HG02885 (cell line): ENCODE measurements at regions not wholly inside any gene's neighbourhood (a gene's known extent, or its start where the extent isn't known, plus 50 kb on each side); places are given as distances from the start of the nearest gene placed in this dataset.
"Not testable (repeated sequence)": the region's sequence is repeated elsewhere in the genome, so short reads cannot be mapped to it uniquely, and the experiment has no call there.

Experiments
- ATAC-seq: cut with Tn5 transposase; IDR thresholded peaks from one replicate; pipeline ENCODE4 v1.9.1; 2021; ENCODE audit warnings: mild to moderate bottlenecking; ENCODE audit not compliant: unreplicated experiment, poor library complexity

DNA sequence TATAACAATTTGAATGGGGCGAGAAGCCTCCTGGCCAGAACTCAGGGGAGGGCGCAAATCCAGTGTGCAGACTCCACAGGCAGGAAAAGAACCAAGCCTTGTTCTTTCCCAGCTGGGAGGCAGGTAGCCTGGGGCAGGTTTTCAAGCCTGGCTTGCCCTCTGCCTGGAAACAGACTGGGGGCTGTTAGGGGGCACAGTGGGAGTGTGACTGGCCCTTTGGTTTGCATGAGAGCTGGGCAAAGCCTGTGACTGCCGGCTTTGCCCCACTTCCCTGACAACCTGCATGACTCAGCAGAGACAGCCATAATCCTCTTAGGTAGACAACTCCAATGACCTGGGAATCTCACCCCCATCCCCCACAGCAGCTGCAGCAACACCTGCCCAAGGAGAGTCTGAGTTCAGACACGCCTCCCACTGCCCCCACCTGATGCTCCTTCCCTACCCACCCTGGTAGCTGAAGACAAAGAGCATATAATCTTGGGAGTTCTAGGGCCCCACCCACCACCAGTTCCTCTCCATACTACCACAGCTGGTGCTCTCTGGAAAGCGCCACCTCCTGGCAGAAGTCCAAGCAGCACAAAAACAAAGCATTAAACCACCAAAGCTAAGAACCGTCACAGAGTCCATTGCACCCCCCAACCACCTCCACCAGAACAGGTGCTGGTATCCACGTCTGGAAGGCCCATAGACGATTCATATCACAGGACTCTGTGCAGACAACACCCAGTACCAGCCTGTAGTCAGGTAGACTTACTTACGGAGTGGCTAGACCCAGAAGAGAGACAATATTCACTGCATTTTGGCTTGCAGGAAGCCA is 402.5 kb downstream of the STK39 start:
- ATAC-seq, result no peak

DNA sequence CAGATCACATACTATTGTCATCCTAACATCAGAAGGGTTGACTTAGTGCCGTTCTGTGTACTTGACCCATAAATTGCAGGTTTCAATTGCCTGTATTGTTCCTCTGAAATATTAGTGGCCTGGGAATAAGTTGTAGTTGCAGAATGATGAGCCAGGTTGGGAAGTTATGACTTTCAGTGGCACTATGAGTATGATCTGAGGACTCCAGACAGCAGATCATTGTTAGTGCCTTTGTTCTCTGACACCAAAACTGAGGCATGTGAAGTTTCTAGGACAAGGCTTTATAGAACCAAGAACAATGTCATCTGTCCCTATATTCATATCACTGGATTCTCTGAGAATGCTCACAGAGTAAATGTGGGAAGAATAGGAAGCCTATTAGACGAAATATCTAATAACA is 403.7 kb downstream of the STK39 start:
- ATAC-seq, result no peak

DNA sequence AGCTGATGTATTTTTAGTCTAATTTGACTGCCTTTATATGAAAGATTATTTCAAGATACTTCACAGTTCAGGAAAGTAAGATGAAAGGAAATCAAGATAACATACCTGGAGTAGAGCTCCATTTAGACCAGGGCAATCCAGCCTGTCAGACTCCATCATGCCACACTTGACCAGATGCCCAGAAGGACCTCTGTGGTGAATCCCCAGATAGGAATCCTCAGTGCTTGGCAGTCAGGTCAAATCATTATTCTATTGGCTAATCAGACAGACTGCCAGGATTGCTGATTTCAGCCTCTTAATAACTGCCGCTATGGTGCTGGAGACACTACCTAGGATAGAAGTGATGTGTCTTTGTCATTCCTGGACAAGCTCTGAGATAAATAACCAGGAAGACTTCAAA is 404.2 kb downstream of the STK39 start:
- ATAC-seq, result no peak

DNA sequence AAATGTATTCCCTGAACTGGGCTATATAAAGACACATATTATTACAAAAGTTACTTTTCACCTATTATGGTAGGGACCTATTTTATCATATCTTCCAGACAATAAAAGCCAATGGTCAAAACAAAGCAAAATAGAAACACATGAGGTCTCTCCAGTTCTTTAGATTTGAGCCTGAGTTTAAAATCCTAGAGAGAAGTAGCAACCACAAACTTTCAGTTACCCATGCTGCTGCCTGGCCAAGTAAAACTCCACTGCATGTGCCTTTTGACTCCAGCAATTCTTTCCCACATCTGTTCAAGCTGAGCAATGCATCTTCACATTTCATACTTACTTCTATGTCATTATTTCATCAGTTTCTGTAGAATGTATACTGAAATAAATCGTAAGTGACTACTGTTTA is 405.3 kb downstream of the STK39 start:
- no peak for ATAC-seq

DNA sequence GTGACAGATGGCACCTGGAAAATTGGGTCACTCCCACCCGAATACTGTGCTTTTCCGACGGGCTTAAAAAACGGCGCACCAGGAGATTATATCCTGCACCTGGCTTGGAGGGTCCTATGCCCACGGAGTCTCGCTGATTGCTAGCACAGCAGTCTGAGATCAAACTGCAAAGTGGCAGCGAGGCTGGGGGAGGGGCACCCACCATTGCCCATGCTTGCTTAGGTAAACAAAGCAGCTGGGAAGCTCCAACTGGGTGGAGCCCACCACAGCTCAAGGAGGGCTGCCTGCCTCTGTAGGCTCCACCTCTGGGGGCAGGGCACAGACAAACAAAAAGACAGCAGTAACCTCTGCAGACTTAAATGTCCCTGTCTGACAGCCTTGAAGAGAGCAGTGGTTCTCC is 412.1 kb downstream of the STK39 start:
- ATAC-seq, result not testable (repeated sequence)

DNA sequence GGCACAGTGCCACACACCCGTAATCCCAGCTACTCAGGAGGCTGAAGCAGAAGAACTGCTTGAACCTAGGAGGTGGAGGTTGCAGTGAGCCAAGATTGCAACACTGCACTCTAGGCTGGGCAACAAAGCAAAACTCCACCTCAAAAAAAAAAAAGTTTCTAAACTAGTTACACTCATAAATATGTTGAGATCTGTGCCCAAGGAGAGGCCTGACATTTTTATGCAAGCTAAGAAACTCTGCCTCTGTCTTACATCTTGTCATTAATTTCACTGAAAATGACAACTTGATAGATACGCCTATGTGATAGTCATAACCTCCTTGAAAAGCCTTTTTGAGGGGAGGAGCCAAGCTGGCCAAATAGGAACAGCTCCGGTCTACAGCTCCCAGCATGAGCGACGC is 412.7 kb downstream of the STK39 start:
- no peak for ATAC-seq

DNA sequence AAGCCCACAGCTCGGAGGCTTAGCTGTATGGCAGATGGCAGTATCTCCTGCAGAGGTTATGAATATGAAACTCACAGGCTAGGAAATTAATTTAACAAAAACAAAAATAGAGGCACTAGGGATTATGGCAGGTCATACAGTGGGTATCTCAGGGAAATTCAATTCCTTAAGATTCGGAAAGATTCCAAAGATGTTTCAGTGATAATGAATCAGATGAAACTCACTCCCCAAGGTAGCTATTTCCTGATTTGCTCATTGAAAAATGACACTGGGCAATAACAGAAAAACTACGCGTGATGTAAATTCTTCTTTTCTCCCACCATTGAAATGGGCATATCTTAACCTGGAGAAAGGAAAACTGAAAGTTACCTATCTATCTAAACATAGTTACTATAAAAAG is 414.1 kb downstream of the STK39 start:
- ATAC-seq, result no peak

DNA sequence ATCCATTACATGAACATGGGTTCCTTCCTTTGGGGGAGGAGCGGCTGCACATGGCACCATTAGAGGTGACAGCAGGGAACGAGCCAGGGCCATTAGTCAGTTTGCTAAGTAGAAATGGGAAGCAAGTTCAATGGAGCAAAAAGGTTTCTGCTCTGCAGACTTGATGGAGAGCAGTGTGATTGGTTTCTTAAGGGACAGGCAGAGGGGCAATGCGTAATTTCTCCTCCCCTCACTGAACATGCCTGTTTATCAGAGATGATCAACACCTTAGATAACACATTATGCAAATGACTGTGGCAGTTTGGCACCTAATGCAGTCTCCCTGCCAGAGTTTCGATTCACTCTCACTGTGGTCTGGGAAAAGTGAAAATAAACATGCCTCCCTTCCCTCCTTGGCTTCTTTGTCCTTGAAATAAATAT is 414.5 kb downstream of the STK39 start:
- no peak for ATAC-seq

DNA sequence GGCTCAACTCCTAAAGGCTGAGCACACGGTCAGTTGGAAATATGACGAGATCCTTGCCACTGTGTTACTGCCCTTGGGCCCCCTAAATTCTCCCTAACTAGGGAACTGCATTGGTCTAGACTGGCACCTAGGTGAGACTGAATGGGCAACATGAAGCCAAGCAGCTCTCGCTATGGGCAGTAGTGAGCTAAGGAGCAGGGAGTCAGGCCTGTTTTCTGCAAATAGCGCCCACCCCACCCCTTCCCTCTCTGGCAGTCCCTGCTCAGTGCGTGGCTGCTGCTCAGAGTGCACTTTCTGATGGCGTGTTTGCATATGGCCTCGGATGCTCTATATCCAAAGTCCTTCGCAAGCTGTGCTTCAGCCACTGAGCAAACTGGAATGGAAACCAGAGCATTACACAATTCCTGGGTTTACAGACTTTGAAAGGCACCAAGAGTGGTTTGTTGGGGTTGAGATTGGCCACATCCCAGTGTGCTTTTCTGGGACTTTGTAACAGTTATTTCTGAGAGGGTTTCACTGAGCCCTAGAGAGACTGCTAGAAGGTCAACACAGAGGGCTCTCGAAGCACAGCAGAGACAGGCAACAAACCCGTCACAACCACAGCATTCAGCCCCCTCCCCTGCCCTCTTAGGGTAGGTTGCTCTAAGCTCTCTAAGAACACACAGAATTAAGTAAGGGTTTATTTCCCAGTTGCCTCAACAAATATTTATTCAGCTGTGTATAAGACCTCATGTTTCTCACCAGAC is 419.9 kb downstream of the STK39 start:
- ATAC-seq, result no peak

DNA sequence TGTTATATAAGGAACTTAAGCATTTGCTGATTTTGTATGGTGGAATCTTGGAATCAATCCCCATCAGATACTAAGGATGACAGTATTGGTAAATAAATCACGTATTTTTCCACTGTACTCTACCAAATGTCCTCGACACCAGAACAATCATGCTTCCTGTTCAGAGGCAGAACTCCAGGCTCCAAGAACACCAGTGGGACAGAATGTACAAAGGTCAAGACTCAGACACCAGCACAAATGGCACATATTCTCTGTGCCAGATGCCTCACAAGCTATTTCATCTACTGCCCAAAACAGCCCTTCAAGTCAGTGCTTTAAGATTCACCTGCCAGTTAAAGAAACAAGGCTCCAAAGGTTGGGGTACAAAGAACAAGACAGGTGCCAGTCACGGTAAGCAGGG is 420.5 kb downstream of the STK39 start:
- ATAC-seq, result no peak

DNA sequence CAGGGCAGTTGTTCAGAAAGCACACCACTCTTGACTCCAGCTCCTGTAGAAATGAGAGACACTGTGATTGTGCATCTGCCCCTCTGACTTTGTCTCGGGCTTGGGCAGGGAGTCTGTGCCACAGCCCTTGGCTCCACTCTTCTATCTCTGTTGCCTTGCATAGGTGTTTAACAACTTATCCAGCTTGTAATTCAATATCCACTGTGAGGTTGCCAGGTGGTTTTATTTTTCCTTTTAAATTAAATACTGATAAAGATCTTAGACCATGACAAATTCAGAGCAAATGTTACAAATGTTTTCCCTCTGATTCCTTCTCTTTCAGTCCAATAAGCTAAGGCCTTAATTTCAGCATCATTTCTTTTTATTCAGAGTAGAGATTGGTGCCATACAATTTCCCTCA is 421.7 kb downstream of the STK39 start:
- no peak for ATAC-seq

DNA sequence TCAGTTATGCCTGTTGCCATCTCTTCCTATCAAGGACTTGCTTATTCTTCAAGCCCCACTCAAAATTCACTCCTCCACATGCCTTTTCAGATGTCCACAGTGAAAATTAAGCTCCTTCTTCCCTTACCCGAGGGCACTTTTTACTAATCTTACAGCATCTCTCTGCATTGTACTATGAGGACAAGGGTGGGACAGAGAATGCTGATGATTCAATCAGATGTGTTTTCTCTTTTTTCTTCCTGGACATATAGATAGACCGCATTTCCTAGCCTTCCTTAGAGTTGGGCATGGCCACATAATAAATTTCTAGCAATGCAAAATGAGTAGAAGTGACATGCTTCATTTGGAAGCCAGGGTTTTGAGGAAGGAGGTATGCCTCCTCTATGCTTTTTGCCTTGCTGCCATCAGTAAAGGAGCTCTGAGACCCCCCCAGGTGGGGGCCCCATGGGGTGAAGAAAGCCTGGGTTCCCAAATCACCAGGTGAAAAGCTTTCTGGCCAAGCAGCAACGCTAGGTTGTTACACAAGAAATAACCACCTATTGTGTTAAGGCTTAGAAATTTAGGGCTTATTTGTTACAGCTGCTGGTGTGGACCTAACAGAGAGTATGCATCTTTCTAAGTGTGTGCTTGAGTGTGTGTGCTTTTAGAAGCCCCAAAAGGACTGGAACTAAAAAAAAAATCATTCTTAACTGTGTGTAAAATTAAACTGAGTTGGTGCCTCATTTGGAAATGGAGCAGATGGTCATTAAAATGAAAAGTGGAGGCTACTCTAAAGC is 424.5 kb downstream of the STK39 start:
- ATAC-seq, result no peak

DNA sequence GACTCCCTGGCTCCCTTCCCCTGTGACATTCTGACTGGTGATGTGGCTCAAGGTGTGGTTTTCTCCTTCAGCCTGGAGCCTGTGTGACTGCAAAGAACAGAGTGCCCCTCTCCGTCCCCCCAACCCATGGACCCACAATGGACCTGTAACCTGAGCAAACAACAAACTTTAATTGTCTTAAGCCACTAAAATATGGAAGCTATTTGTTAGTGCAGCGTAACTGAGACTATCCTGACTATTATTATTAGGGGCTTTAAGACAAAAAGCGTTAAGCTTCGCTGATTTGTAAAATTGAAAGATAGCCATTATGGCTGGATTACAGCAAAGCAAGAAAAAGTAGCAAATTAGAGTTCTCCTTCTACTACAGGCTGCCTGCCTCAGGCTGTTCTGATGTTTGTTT is 426.9 kb downstream of the STK39 start:
- ATAC-seq, result no peak

DNA sequence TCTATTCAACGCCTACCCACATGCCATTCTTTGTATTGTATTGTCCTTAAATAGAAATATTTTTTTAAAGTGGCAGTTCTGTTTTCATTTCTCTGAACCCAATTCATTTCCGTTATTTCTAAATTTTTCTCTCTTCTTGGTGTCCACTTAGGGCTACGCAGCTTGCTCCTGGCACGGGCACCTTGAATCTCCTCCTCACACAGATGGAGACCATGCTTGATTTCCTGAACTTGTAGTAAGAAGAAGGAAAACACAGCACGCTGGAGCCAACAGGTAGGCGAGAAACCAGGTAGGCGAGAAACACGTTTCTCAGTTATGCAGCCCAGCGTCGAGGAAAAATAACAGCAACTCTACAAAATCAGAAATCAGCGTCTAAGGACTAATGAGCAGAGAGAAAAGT is 428.9 kb downstream of the STK39 start:
- ATAC-seq, result no peak

DNA sequence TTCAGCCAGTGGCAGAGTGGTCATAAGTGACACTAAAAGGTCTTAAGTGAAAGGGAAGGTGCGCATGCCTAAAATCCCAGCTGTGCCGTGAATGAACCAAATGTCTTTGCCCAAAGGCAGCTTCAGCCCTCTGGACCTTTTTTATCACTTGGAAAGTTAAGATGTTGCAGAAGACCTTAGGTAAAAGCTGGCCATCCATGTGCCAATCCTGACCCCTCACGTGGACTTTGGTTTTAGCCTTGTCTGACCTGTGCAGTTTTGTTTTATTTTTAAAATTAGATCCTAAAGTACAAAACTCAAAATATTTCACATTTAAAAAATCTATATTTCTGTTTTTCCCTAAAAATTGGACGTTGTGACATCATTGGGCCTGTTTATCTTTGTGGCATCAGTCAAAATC is 429.5 kb downstream of the STK39 start:
- ATAC-seq, result no peak

DNA sequence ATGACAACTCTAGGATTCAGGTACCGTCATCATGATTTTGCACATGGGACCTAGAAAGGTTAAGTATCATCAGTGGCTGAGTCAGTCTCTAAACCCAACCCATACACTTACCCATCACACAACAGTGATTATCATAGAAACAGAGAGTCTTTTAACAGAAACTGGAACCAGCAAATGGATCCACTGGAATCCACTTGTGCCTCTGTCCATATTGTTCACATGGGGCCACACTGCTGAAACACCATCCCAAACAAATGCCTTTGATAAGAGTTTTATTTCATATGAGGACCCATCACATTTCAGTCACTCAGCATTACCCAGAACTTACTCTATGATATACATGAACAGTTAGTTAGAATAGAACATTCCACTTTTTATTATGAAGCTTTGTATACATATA is 430.0 kb downstream of the STK39 start:
- no peak for ATAC-seq

DNA sequence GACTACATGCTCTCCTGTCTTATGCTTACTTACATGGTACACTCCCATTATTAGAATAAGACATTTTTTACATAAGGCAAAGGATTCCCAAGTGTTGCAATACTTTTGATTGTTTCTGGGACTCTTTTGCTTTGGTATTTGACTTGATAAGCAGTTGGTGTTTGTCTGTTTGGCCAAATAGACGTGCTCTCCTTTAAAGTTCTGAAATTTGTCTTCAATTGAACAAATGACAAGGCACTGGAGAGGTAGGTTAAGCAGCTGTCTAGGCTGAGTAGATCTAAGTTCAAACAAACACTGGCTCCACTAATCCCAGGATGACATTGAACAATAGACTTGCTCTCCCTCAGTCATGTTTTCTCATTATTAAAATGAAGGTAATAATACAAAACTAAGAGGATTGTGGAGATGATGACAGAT is 430.5 kb downstream of the STK39 start:
- no peak for ATAC-seq

DNA sequence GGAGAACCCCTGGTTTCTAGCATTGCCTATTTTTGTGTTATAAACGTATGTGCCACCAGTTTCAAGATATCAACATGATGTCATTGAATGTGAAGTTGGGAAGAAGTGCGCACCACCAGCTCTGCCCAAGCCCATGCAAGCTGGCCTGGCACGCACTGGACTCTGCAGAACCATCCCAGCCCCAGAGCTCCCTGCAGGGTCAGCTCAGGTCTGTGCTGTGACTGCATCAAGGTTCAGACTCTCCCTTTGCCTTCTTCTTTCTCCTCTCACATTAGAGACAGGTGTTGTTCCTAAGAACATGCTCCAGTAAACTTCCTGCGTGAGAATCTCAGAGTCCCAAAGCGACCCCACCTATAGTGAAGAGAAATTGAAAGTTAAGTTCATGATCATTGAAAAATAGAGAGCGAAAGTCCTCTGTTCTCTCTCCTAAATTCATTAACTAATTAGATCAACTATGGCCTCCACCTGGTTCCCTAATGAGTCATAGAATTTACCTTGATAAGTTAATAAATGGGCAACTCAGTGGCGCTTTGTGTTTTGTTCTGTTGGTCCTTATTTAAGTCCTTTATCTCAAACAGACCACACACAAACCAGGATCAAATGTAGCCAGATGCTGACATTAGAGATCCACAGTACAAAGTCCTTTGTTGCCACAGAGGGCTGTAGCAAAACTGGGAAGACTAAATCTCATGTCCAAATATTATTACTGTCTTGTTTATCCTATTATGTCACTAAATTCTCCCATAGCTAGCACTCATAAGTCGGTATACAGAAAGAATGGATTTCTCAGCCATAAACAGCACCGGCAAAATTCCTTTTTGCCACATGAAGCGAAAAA is 432.3 kb downstream of the STK39 start:
- no peak for ATAC-seq

DNA sequence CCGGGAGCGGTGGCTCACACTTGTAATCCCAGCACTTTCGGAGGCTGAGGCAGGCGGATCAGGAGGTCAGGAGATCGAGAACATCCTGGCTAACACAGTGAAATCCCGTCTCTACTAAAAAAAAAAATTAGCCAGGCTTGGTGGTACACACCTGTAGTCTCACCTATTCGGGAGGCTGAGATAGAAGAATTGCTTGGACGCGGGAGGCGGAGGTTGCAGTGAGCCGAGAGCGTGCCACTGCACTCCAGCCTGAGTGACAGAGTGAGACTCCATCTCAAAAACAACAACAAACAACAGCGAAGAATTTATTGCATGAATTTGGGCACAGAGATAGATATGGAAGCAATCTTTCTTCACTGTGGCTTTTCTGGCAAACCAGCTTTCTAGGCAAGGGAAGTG is 432.9 kb downstream of the STK39 start:
- not testable (repeated sequence) for ATAC-seq

DNA sequence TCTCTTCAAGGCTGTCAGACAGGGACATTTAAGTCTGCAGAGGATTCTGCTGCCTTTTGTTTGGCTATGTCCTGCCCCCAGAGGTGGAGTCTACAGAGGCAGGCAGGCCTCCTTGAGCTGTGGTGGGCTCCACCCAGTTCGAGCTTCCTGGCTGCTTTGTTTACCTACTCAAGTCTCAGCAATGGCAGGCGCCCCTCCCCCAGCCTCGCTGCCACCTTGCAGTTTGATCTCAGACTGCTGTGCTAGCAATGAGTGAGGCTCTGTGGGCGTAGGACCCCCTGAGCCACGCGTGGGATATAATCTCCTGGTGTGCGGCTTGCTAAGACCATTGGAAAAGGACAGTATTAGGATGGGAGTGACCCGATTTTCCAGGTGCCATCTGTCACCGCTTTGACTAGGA is 437.6 kb downstream of the STK39 start:
- ATAC-seq, result not testable (repeated sequence)
